ENCODE measurements at regions not wholly inside any gene's neighbourhood (a gene's known extent, or its start where the extent isn't known, plus 50 kb on each side); places are given as distances from the start of the nearest gene placed in this dataset.

DNA sequence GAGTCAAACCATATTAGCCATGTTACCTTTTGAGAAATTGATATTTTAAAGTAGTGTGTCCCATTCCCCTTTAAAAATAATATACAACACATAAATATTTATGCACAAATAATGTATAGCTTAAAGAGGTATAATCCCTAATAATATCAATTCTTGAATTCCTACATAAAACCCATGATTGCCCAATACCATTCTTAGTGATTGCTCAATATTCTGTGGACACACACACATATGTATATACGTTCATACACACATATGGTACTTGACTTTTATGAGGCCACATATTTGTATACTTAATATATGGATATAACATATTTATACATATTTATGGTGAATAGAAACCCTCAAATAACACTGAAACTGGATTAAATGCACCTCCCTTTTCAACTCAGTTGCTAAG is 367.4 kb downstream of the ZBBX start:
- TF ChIP-seq KHSRP (IDR thresholded peaks at IDR 0.05): no peak
- TF ChIP-seq ZFP36 (IDR thresholded peaks at IDR 0.05; ENCODE audit: low read depth, low read length, partially characterized antibody): no peak
- TF ChIP-seq, protein P1, sequence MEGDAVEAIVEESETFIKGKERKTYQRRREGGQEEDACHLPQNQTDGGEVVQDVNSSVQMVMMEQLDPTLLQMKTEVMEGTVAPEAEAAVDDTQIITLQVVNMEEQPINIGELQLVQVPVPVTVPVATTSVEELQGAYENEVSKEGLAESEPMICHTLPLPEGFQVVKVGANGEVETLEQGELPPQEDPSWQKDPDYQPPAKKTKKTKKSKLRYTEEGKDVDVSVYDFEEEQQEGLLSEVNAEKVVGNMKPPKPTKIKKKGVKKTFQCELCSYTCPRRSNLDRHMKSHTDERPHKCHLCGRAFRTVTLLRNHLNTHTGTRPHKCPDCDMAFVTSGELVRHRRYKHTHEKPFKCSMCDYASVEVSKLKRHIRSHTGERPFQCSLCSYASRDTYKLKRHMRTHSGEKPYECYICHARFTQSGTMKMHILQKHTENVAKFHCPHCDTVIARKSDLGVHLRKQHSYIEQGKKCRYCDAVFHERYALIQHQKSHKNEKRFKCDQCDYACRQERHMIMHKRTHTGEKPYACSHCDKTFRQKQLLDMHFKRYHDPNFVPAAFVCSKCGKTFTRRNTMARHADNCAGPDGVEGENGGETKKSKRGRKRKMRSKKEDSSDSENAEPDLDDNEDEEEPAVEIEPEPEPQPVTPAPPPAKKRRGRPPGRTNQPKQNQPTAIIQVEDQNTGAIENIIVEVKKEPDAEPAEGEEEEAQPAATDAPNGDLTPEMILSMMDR (IDR thresholded peaks at IDR 0.05 in 2 of 3, conservative IDR thresholded peaks at IDR 0.05 in 1 of 3; ENCODE audit: insufficient read depth in 2 of 3, low read depth in 1 of 3, low read length in 3 of 3): no peak
- TF ChIP-seq GABPB2 (CRISPR knock-in tag; conservative IDR thresholded peaks at IDR 0.05): no peak
- no peak for TF ChIP-seq EP300 (IDR thresholded peaks at IDR 0.05; ENCODE audit: low read length)
- TF ChIP-seq TAF7 (tag; IDR thresholded peaks at IDR 0.05): no peak

Data from K562 (cell line).